ENCODE measurements at regions not wholly inside any gene's neighbourhood (a gene's known extent, or its start where the extent isn't known, plus 50 kb on each side); places are given as distances from the start of the nearest gene placed in this dataset.

DNA sequence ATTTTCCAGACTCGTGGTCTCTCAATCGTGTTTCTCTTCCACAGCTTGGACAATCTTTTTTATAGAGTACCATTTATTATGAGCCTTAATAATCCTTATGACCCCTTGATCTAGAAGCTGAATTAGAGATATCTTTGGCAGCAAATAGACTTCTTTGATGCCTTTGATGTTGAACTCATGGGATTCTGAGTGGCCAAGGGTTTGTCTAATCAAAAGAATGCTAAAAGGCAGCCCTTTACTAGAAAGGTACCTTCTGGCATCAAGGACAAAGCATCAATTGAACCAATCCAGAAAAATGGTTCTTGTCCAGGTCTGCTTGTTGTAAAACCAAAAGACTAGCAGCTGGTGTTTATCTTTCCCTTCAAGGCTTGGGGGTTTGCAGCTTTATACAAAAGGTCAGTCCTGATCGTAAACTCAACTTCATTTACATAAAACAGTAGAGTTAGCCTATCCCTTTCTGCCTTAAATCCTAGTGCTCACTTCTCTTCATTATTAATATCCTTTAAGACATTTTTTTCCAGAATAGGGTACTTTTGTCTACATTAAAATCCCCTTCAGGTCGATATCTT is 411.3 kb downstream of the FAT4 start:
- no peaks in the 10 kb centered on the region for H4K20me1 ChIP-seq (ENCODE audit: control insufficient read depth, insufficient read depth, low read depth, low read length)
- H3K4me3 ChIP-seq (ENCODE audit: low read length) = no peak overlapping the region
- H3K36me3 ChIP-seq (ENCODE audit: control insufficient read depth, low read length) = no peaks in the 10 kb centered on the region
- H3K27ac ChIP-seq (ENCODE audit: low read depth, low read length) = no peak overlapping the region
- H3K4me1 ChIP-seq (ENCODE audit: control insufficient read depth, low read length) = no peaks in the 10 kb centered on the region
- H3K4me2 ChIP-seq (ENCODE audit: low read length) = no peak overlapping the region
- no peaks in the 10 kb centered on the region for H3K27me3 ChIP-seq (ENCODE audit: control insufficient read depth, low read length)
- H3K9me3 ChIP-seq (ENCODE audit: control insufficient read depth, insufficient read depth, low read length) = no peaks in the 10 kb centered on the region
- H3K79me2 ChIP-seq (ENCODE audit: control insufficient read depth, low read length) = no peaks in the 10 kb centered on the region
- TF ChIP-seq EZH2phosphoT487 (IDR thresholded peaks at IDR 0.05; ENCODE audit: borderline replicate concordance, low read length) = no peak
- TF ChIP-seq, protein P1, sequence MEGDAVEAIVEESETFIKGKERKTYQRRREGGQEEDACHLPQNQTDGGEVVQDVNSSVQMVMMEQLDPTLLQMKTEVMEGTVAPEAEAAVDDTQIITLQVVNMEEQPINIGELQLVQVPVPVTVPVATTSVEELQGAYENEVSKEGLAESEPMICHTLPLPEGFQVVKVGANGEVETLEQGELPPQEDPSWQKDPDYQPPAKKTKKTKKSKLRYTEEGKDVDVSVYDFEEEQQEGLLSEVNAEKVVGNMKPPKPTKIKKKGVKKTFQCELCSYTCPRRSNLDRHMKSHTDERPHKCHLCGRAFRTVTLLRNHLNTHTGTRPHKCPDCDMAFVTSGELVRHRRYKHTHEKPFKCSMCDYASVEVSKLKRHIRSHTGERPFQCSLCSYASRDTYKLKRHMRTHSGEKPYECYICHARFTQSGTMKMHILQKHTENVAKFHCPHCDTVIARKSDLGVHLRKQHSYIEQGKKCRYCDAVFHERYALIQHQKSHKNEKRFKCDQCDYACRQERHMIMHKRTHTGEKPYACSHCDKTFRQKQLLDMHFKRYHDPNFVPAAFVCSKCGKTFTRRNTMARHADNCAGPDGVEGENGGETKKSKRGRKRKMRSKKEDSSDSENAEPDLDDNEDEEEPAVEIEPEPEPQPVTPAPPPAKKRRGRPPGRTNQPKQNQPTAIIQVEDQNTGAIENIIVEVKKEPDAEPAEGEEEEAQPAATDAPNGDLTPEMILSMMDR (IDR thresholded peaks at IDR 0.05; ENCODE audit: low read depth, low read length, poor library complexity, severe bottlenecking) = no peak
- no peaks in the 10 kb centered on the region for H3F3A ChIP-seq (ENCODE audit: control insufficient read depth, insufficient read depth)
- H3K9me2 ChIP-seq (replicated peaks; ENCODE audit: control insufficient read depth, low read length) = no peaks in the 10 kb centered on the region

DNA sequence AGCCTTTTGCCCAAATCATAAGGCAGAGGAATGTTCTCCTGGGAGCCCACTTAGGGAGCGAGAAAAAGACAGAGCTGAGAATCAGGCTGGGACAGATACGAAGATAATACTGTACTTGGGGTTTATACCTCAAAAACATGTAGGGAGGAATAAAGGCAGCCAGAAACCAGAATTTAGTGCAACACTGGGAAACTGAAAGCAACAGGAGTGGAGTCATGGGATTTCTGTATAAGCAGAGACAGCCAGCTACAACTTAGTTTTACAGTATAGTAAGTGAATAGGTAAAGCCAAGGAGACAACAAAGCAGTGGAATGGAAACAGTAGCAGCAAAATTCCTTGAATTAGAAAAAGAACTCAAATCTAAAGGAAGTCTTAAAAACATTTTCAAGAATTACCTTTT is 413.2 kb downstream of the FAT4 start:
- no peaks in the 10 kb centered on the region for H3K27me3 ChIP-seq (ENCODE audit: control insufficient read depth, low read length)
- no peaks in the 10 kb centered on the region for H3K4me1 ChIP-seq (ENCODE audit: control insufficient read depth, low read length)
- no peaks in the 10 kb centered on the region for H3K9me3 ChIP-seq (ENCODE audit: control insufficient read depth, insufficient read depth, low read length)
- H3F3A ChIP-seq (ENCODE audit: control insufficient read depth, insufficient read depth) = no peaks in the 10 kb centered on the region
- H3K4me3 ChIP-seq (ENCODE audit: low read length) = no peak overlapping the region
- no peak overlapping the region for H3K4me2 ChIP-seq (ENCODE audit: low read length)
- no peak overlapping the region for H3K27ac ChIP-seq (ENCODE audit: low read depth, low read length)
- H4K20me1 ChIP-seq (ENCODE audit: control insufficient read depth, insufficient read depth, low read depth, low read length) = no peaks in the 10 kb centered on the region
- H3K9me2 ChIP-seq (replicated peaks; ENCODE audit: control insufficient read depth, low read length) = no peaks in the 10 kb centered on the region
- H3K36me3 ChIP-seq (ENCODE audit: control insufficient read depth, low read length) = no peaks in the 10 kb centered on the region
- TF ChIP-seq, protein P1 (IDR thresholded peaks at IDR 0.05; ENCODE audit: low read depth, low read length, poor library complexity, severe bottlenecking) = no peak
- TF ChIP-seq EZH2phosphoT487 (IDR thresholded peaks at IDR 0.05; ENCODE audit: borderline replicate concordance, low read length) = no peak
- H3K79me2 ChIP-seq (ENCODE audit: control insufficient read depth, low read length) = no peaks in the 10 kb centered on the region

DNA sequence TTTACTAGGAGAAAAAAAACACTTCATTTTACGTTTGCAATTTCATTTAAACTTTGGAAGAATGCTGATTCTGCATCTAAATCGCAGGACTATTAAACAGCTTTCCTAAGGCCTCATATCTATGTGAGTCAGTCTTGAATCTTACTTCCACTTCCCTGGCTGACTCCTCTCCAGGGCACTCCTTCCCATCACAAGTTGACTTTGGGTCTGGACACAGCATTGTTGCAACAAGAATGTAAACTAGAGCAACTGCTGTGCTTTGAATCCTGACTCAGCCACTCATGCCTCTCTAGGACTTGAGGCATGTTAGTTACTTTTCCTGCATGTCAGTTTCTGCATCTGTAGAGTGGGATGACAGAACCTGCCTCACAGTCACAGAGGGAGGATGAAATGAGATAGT is 413.8 kb downstream of the FAT4 start:
- TF ChIP-seq, protein P1 (IDR thresholded peaks at IDR 0.05; ENCODE audit: low read depth, low read length, poor library complexity, severe bottlenecking) = no peak
- no peak for TF ChIP-seq EZH2phosphoT487 (IDR thresholded peaks at IDR 0.05; ENCODE audit: borderline replicate concordance, low read length)
- Histone ChIP-seq H3F3A (ENCODE audit: control insufficient read depth, insufficient read depth) (no peaks in the 10 kb centered on the region), H3K4me1 (ENCODE audit: control insufficient read depth, low read length) (no peaks in the 10 kb centered on the region), H4K20me1 (ENCODE audit: control insufficient read depth, insufficient read depth, low read depth, low read length) (no peaks in the 10 kb centered on the region), H3K9me3 (ENCODE audit: control insufficient read depth, insufficient read depth, low read length) (no peaks in the 10 kb centered on the region), H3K27ac (ENCODE audit: low read depth, low read length) (no peak overlapping the region), H3K4me3 (ENCODE audit: low read length) (no peak overlapping the region), H3K79me2 (ENCODE audit: control insufficient read depth, low read length) (no peaks in the 10 kb centered on the region), H3K36me3 (ENCODE audit: control insufficient read depth, low read length) (no peaks in the 10 kb centered on the region), H3K27me3 (ENCODE audit: control insufficient read depth, low read length) (no peaks in the 10 kb centered on the region), H3K4me2 (ENCODE audit: low read length) (no peak overlapping the region), H3K9me2 (replicated peaks; ENCODE audit: control insufficient read depth, low read length) (no peaks in the 10 kb centered on the region)
